ENCODE measurements at regions not wholly inside any gene's neighbourhood (a gene's known extent, or its start where the extent isn't known, plus 50 kb on each side); places are given as distances from the start of the nearest gene placed in this dataset.

- Mint-ChIP-seq H3K36me3 (no peaks in the 10 kb centered on the region), H3K9me3 (no peaks in the 10 kb centered on the region), H3K27ac (peak overlapping the region; percentile 71 to 93 (median 84)), H3K4me1 (peaks cover 22 to 23% of the 10 kb centered on the region in 2 donors), H3K27me3 (ENCODE audit: low read depth in 3 of 3) (peaks cover 2 to 9% (median 3%) of the 10 kb centered on the region in 3 donors), H3K4me3 (peak overlapping the region; percentile 55 to 82 (median 75))
- DNase-seq = peak; percentile 58 to 65 (median 64)
These were observed 104.7 kb upstream of the BCOR start for GRCh38 chrX:40202456-40202855.

DNA sequence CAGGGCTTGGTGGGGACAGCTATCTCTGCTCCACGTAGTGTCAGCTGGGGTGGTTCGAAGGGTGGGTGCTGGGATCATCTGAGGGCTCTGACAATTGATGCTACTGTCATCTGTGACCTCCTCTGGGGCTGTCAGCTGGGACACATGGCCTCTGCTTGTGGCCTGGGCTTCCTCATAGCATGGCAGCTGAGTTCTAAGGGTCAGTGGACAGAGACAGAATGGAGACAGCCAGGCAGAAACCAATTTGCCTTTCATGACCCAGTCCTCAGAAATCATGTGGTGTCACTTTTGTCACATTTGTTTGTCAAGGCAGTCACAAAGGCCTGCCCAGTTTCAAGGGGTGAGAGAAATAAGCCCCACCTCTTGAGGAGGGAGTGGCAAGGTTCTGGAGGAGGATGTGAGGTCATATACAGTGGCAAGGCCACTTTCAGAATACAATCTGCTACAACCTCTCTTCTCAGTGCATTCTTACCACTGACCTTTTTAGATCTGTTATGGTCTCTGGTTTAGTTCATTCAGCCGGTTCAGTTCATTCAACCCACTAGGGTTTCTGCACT is 103.6 kb upstream of the BCOR start:
- DNase-seq = peak; percentile 55 to 65 (median 57)
- peak overlapping the region; percentile 59 to 81 (median 66) for H3K4me3 Mint-ChIP-seq
- peak overlapping the region; percentile 71 to 95 (median 92) for H3K27ac Mint-ChIP-seq
- peaks cover 2 to 9% (median 3%) of the 10 kb centered on the region in 3 donors for H3K27me3 Mint-ChIP-seq (ENCODE audit: low read depth in 3 of 3)
- no peaks in the 10 kb centered on the region for H3K9me3 Mint-ChIP-seq
- H3K4me1 Mint-ChIP-seq = peaks cover 21 to 23% of the 10 kb centered on the region in 2 donors
- H3K36me3 Mint-ChIP-seq = no peaks in the 10 kb centered on the region

GRCh38 chrX:40199704-40200103 is 101.9 kb upstream of the BCOR start:
- Mint-ChIP-seq H3K27ac (no peak overlapping the region), H3K9me3 (no peaks in the 10 kb centered on the region), H3K4me1 (peaks cover 21 to 23% of the 10 kb centered on the region in 2 donors), H3K4me3 (no peak overlapping the region), H3K36me3 (no peaks in the 10 kb centered on the region), H3K27me3 (ENCODE audit: low read depth in 3 of 3) (peaks cover 2 to 7% (median 3%) of the 10 kb centered on the region in 3 donors)
- DNase-seq = no peak

GRCh38 chrX:40197071-40197470 is 99.3 kb upstream of the BCOR start:
- no peaks in the 10 kb centered on the region for H3K36me3 Mint-ChIP-seq
- no peaks in the 10 kb centered on the region for H3K9me3 Mint-ChIP-seq
- no peak overlapping the region for H3K4me3 Mint-ChIP-seq
- no peak for DNase-seq
- H3K4me1 Mint-ChIP-seq = peaks cover 11 to 12% of the 10 kb centered on the region in 2 donors
- peaks cover 0 to 2% (median 0%) of the 10 kb centered on the region in 3 donors for H3K27me3 Mint-ChIP-seq (ENCODE audit: low read depth in 3 of 3)
- H3K27ac Mint-ChIP-seq = no peak overlapping the region

GRCh38 chrX:40195368-40195767 is 97.6 kb upstream of the BCOR start:
- Mint-ChIP-seq H3K36me3 (no peaks in the 10 kb centered on the region), H3K27me3 (ENCODE audit: low read depth in 3 of 3) (no peaks in the 10 kb centered on the region), H3K9me3 (no peaks in the 10 kb centered on the region), H3K27ac (no peak overlapping the region), H3K4me3 (no peak overlapping the region), H3K4me1 (no peaks in the 10 kb centered on the region)
- DNase-seq = no peak

- Mint-ChIP-seq H3K9me3 (no peaks in the 10 kb centered on the region), H3K27me3 (ENCODE audit: low read depth in 3 of 3) (no peaks in the 10 kb centered on the region), H3K27ac (no peak overlapping the region), H3K36me3 (no peaks in the 10 kb centered on the region), H3K4me1 (no peaks in the 10 kb centered on the region), H3K4me3 (no peak overlapping the region)
- no peak for DNase-seq
These were observed 94.4 kb upstream of the BCOR start for GRCh38 chrX:40192196-40192595.

DNA sequence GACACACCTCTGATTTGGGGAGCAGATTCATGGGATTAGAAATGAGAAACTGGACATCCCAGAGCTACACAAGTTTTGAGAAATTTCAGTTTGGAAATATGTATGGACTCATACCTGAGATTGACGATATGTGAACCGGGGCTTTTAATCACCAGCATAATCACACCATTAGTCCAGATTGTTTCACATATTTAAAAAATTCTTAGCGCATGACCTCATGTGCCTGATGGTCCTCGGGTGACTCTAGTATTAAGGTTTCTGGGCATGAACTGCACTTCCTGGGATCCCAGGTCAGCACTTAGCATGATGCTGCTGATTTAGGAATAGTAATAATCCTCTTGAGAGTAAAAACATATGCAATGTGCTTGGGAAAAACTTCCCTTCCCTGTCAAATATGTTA is 91.9 kb upstream of the BCOR start:
- Mint-ChIP-seq H3K9me3 (peaks cover 0 to 10% (median 4%) of the 10 kb centered on the region in 6 donors), H3K4me1 (no peaks in the 10 kb centered on the region), H3K36me3 (peaks cover 0 to 4% (median 4%) of the 10 kb centered on the region in 3 donors), H3K27ac (no peak overlapping the region), H3K27me3 (ENCODE audit: low read depth in 3 of 3) (peaks cover 0 to 4% (median 0%) of the 10 kb centered on the region in 3 donors), H3K4me3 (no peak overlapping the region)
- DNase-seq = no peak

DNA sequence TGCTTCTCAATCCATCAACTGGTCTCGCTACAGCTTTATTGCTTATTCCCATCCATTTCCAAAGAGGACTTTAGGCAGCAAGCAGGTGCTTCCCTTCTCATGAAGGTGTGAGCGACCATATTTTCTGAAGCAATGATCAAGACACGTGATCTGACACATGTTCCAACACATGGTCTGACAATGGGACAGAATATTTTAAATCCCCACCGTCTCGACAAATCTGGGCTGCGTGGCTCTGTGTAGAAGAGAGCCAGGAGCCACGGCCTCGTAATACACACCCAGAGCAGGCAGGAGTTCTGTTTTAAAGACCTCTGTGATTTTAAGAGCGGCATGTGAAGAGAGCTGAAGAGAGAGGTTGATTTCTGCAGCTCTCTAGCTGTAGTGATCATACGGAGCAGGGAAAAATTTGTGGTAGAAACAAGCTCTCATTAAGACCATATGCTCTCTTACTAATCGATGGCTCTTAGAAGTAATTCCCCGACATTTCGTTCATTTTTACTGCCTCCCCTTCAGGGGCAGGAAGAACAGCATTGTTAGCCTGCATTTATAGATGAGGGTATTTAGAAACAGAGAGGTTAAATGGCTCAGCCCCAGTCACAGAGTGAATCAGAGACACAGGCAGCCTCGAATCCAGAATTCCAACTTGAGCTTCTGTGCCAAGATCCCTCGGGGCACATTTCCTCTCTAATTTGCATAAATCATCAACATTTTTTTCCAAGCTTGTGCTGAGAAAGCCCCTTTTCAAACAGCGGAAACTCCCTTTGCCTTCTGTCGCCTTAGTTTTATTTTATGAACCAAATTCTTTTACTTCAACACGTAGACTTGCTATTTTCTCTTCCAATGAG is 91.0 kb upstream of the BCOR start:
- no peak overlapping the region for H3K4me3 Mint-ChIP-seq
- peaks cover 0 to 4% (median 4%) of the 10 kb centered on the region in 3 donors for H3K36me3 Mint-ChIP-seq
- peaks cover 0 to 10% (median 5%) of the 10 kb centered on the region in 6 donors for H3K9me3 Mint-ChIP-seq
- no peak overlapping the region for H3K27ac Mint-ChIP-seq
- H3K27me3 Mint-ChIP-seq (ENCODE audit: low read depth in 3 of 3) = peaks cover 0 to 4% (median 0%) of the 10 kb centered on the region in 3 donors
- H3K4me1 Mint-ChIP-seq = no peaks in the 10 kb centered on the region
- DNase-seq = no peak

DNA sequence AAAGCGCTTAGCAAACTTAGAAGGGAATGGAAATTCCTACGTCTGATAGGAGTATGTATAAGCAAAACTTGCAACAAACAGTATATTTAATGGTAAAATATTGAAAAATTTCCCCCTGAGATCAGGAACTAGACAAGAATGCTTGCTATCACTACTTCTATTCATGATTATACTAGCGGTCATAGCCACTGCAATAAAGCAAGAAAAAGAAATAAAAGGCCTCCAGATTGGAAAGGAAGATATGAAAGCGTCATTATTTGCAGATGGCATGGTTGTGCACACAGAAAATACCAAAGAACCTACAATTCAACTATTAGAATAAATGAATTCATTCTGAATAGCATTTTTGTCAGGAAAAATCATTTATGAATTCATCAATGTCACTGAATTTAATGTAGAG is 87.2 kb upstream of the BCOR start:
- no peak overlapping the region for H3K4me3 Mint-ChIP-seq
- no peaks in the 10 kb centered on the region for H3K4me1 Mint-ChIP-seq
- peaks cover 0 to 4% (median 4%) of the 10 kb centered on the region in 3 donors for H3K36me3 Mint-ChIP-seq
- DNase-seq = no peak
- H3K27ac Mint-ChIP-seq = no peak overlapping the region
- peaks cover 0 to 6% (median 4%) of the 10 kb centered on the region in 3 donors for H3K27me3 Mint-ChIP-seq (ENCODE audit: low read depth in 3 of 3)
- H3K9me3 Mint-ChIP-seq = peaks cover 0 to 10% (median 5%) of the 10 kb centered on the region in 6 donors

DNA sequence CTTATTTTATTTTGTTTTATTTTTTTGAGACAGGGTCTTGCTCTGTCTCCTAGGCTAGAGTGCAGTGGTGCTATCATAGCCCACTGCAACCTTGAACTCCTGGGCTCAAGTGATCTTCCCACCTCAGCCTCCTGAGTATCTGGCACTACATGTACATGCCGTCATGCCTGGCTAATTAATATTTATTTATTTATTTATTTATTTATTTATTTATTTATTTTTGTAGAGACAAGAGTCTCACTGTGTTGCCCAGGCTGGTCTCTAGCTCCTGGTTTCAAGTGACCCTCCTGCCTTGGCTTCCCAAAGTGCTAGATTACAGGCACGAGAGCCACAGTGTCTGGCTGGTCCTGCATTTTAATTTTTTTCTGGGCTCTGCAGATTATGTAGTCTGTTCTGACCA is 84.9 kb upstream of the BCOR start:
- peaks cover 0 to 10% (median 5%) of the 10 kb centered on the region in 6 donors for H3K9me3 Mint-ChIP-seq
- H3K4me3 Mint-ChIP-seq = no peak overlapping the region
- peaks cover 0 to 4% (median 4%) of the 10 kb centered on the region in 3 donors for H3K36me3 Mint-ChIP-seq
- H3K4me1 Mint-ChIP-seq = no peaks in the 10 kb centered on the region
- no peak overlapping the region for H3K27ac Mint-ChIP-seq
- H3K27me3 Mint-ChIP-seq (ENCODE audit: low read depth in 3 of 3) = peaks cover 3 to 6% (median 4%) of the 10 kb centered on the region in 3 donors
- DNase-seq = no peak

GRCh38 chrX:40182095-40182494 is 84.3 kb upstream of the BCOR start:
- no peak overlapping the region for H3K4me3 Mint-ChIP-seq
- H3K36me3 Mint-ChIP-seq = peaks cover 0 to 4% (median 4%) of the 10 kb centered on the region in 3 donors
- peaks cover 0 to 10% (median 5%) of the 10 kb centered on the region in 6 donors for H3K9me3 Mint-ChIP-seq
- peaks cover 3 to 7% (median 5%) of the 10 kb centered on the region in 3 donors for H3K27me3 Mint-ChIP-seq (ENCODE audit: low read depth in 3 of 3)
- DNase-seq = no peak
- H3K4me1 Mint-ChIP-seq = peaks cover 3 to 4% of the 10 kb centered on the region in 2 donors
- H3K27ac Mint-ChIP-seq = no peak overlapping the region

GRCh38 chrX:40179283-40179682 is 81.5 kb upstream of the BCOR start:
- Mint-ChIP-seq H3K9me3 (peaks cover 0 to 2% (median 0%) of the 10 kb centered on the region in 6 donors), H3K4me3 (no peak overlapping the region), H3K4me1 (peaks cover 13% of the 10 kb centered on the region in 2 donors), H3K27ac (peak overlapping the region in 1 of 6 donors; percentile 30), H3K27me3 (ENCODE audit: low read depth in 3 of 3) (peaks cover 10 to 30% (median 25%) of the 10 kb centered on the region in 3 donors), H3K36me3 (no peaks in the 10 kb centered on the region)
- DNase-seq = no peak

DNA sequence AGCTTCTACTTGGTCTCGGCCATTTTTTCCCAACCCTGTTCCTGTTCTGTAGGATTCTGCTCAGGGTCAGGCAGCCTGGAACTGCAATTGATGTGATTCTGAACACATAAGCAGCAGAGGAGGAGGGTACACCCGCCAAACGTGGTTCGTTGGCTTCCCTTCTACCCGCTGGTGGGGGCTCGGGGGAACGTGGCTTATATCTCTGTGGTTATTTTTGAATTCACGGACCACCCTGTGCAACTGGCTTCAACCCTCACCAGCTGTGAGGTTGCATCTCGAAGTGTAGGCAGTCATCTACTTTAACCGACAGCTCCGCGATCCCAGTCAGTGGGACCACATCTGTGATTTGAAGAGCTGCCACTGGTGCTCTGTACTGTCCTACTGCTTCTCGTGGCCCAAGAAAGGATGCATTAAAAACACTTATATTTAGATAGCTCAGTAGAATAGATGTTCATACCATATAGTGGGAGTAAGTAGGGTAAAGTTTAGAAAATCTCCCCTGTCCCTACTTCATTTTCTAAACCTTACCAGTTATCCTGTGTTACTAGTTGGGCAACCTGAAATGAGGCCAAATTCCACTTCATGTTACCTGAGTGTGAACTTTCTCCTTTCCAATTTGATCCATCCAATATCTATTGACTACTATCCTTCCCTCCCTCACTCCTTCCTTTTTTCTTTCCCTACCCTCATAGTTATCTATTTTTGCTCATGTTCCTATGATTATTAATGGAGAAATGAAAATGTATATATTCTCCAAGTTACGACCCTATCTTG is 80.4 kb upstream of the BCOR start:
- no peak for DNase-seq

More for the DNA sequence above, 80.4 kb upstream of the BCOR start:
- H3K9me3 Mint-ChIP-seq = peaks cover 0 to 2% (median 0%) of the 10 kb centered on the region in 6 donors
- peak overlapping the region in 1 of 5 donors; percentile 20 for H3K4me3 Mint-ChIP-seq
- peak overlapping the region; percentile 74 to 96 (median 92) for H3K27ac Mint-ChIP-seq
- H3K36me3 Mint-ChIP-seq = no peaks in the 10 kb centered on the region
- peaks cover 25% of the 10 kb centered on the region in 2 donors for H3K4me1 Mint-ChIP-seq
- H3K27me3 Mint-ChIP-seq (ENCODE audit: low read depth in 3 of 3) = peaks cover 10 to 34% (median 33%) of the 10 kb centered on the region in 3 donors
